Astrocyte (in vitro differentiated cells and primary cell): ENCODE measurements at regions not wholly inside any gene's neighbourhood (a gene's known extent, or its start where the extent isn't known, plus 50 kb on each side); places are given as distances from the start of the nearest gene placed in this dataset.

Experiments
- DNase-seq: peaks from one replicate; pipeline ENCODE4 v3.0.0-alpha.2; 2010; ENCODE audit warnings: low read depth
- FAIRE-seq: peaks from 2 replicates; lab custom pipeline; 2011; peaks lifted over from hg19 to GRCh38; lab: Jason Lieb, UNC
- H2AFZ ChIP-seq: 2 replicates; pipeline ENCODE4 v1.6.0; 2012; ENCODE audit warnings: low read depth, low read length, inconsistent platforms
- H3K27ac ChIP-seq: 2 replicates; pipeline ENCODE4 v1.5.1; 2011; ENCODE audit warnings: low read depth, low read length, inconsistent platforms
- H3K27me3 ChIP-seq: 2 replicates; pipeline ENCODE4 v1.6.0; 2011; ENCODE audit warnings: low read length, inconsistent platforms; ENCODE audit not compliant: insufficient read depth
- H3K36me3 ChIP-seq: 2 replicates; pipeline ENCODE4 v1.5.1; 2011; ENCODE audit warnings: low read length, inconsistent platforms; ENCODE audit not compliant: insufficient read depth
- H3K4me1 ChIP-seq: 2 replicates; pipeline ENCODE4 v1.5.1; 2011; ENCODE audit warnings: low read length, inconsistent platforms; ENCODE audit not compliant: insufficient read depth
- H3K4me2 ChIP-seq: 2 replicates; pipeline ENCODE4 v1.6.0; 2012; ENCODE audit warnings: low read length, inconsistent platforms
- H3K4me3 ChIP-seq: 2 replicates; pipeline ENCODE4 v1.5.1; 2011; ENCODE audit warnings: low read depth, mild to moderate bottlenecking, low read length, inconsistent platforms; ENCODE audit not compliant: insufficient read depth
- H3K79me2 ChIP-seq: 2 replicates; pipeline ENCODE4 v1.6.0; 2012; ENCODE audit warnings: mild to moderate bottlenecking, low read length, inconsistent platforms; ENCODE audit not compliant: insufficient read depth
- H3K9ac ChIP-seq: 2 replicates; pipeline ENCODE4 v1.6.0; 2012; ENCODE audit warnings: mild to moderate bottlenecking, low read length, inconsistent platforms
- H3K9me3 ChIP-seq: 2 replicates; pipeline ENCODE4 v1.5.1; 2012; ENCODE audit warnings: low read depth, mild to moderate bottlenecking, low read length, inconsistent platforms; ENCODE audit not compliant: insufficient read depth
- H4K20me1 ChIP-seq: 2 replicates; pipeline ENCODE4 v1.6.0; 2012; ENCODE audit warnings: low read length, inconsistent platforms; ENCODE audit not compliant: insufficient read depth
- H3K27ac Mint-ChIP-seq: one replicate; pipeline ENCODE4 v1.8.0; 2021; ENCODE audit warnings: mild to moderate bottlenecking, mixed read lengths; ENCODE audit not compliant: unreplicated experiment
- H3K27me3 Mint-ChIP-seq: one replicate; pipeline ENCODE4 v1.8.0; 2021; ENCODE audit warnings: low read depth, mixed read lengths; ENCODE audit not compliant: unreplicated experiment
- H3K36me3 Mint-ChIP-seq: one replicate; pipeline ENCODE4 v1.8.0; 2021; ENCODE audit warnings: low read depth, mixed read lengths; ENCODE audit not compliant: unreplicated experiment
- H3K4me1 Mint-ChIP-seq: one replicate; pipeline ENCODE4 v1.8.0; 2021; ENCODE audit warnings: low read depth, mixed read lengths; ENCODE audit not compliant: unreplicated experiment
- H3K4me3 Mint-ChIP-seq: one replicate; pipeline ENCODE4 v1.8.0; 2021; ENCODE audit warnings: mild to moderate bottlenecking, moderate library complexity, mixed read lengths; ENCODE audit not compliant: unreplicated experiment
- H3K9me3 Mint-ChIP-seq: one replicate; pipeline ENCODE4 v1.8.0; 2021; ENCODE audit warnings: mild to moderate bottlenecking, mixed read lengths; ENCODE audit not compliant: unreplicated experiment
- EZH2 ChIP-seq: IDR thresholded peaks from 2 replicates; pipeline ENCODE4 v1.6.1; 2012; ENCODE audit warnings: mild to moderate bottlenecking, low read length, inconsistent platforms; ENCODE audit not compliant: insufficient read depth
- TF ChIP-seq, protein P1 (sequence below): IDR thresholded peaks from 2 replicates; pipeline ENCODE4 v1.5.1; 2011; ENCODE audit warnings: low read depth, mild to moderate bottlenecking, inconsistent platforms, low read length, moderate library complexity; ENCODE audit not compliant: insufficient read depth

DNA sequence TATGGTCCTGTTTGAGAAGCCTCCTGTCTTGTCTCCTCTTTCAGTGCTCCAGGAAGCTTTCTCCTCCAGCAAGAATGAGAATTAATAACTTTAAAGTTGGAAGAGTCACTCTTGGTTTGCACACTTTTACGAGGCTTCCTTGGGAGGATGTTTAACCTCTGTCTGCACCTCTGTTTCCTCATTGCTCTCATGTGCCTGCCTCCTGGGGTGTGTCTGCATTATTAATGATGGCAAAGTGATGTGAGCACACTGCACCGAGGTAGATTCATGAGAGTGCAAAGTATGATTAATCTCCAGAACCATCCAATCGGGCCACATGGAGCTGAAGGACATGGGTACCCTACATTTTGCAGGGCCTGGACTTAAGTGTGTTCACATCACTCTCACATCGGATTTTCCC is 73.5 kb upstream of the TENM4 start:
- no peak for TF ChIP-seq EZH2
- TF ChIP-seq, protein P1, sequence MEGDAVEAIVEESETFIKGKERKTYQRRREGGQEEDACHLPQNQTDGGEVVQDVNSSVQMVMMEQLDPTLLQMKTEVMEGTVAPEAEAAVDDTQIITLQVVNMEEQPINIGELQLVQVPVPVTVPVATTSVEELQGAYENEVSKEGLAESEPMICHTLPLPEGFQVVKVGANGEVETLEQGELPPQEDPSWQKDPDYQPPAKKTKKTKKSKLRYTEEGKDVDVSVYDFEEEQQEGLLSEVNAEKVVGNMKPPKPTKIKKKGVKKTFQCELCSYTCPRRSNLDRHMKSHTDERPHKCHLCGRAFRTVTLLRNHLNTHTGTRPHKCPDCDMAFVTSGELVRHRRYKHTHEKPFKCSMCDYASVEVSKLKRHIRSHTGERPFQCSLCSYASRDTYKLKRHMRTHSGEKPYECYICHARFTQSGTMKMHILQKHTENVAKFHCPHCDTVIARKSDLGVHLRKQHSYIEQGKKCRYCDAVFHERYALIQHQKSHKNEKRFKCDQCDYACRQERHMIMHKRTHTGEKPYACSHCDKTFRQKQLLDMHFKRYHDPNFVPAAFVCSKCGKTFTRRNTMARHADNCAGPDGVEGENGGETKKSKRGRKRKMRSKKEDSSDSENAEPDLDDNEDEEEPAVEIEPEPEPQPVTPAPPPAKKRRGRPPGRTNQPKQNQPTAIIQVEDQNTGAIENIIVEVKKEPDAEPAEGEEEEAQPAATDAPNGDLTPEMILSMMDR, result no peak
- Mint-ChIP-seq H3K4me3 (no peak overlapping the region), H3K4me1 (no peaks in the 10 kb centered on the region), H3K9me3 (peaks cover 4% of the 10 kb centered on the region), H3K36me3 (no peaks in the 10 kb centered on the region), H3K27ac (no peak overlapping the region), H3K27me3 (peaks cover 15% of the 10 kb centered on the region)
- Histone ChIP-seq H4K20me1 (no peaks in the 10 kb centered on the region), H3K27me3 (peaks cover 7% of the 10 kb centered on the region), H2AFZ (no peak overlapping the region), H3K4me1 (no peaks in the 10 kb centered on the region), H3K79me2 (no peaks in the 10 kb centered on the region), H3K9me3 (no peaks in the 10 kb centered on the region), H3K4me2 (no peak overlapping the region), H3K9ac (no peak overlapping the region), H3K36me3 (no peaks in the 10 kb centered on the region), H3K27ac (no peak overlapping the region), H3K4me3 (no peak overlapping the region)
- FAIRE-seq (no peak), DNase-seq (no peak)

DNA sequence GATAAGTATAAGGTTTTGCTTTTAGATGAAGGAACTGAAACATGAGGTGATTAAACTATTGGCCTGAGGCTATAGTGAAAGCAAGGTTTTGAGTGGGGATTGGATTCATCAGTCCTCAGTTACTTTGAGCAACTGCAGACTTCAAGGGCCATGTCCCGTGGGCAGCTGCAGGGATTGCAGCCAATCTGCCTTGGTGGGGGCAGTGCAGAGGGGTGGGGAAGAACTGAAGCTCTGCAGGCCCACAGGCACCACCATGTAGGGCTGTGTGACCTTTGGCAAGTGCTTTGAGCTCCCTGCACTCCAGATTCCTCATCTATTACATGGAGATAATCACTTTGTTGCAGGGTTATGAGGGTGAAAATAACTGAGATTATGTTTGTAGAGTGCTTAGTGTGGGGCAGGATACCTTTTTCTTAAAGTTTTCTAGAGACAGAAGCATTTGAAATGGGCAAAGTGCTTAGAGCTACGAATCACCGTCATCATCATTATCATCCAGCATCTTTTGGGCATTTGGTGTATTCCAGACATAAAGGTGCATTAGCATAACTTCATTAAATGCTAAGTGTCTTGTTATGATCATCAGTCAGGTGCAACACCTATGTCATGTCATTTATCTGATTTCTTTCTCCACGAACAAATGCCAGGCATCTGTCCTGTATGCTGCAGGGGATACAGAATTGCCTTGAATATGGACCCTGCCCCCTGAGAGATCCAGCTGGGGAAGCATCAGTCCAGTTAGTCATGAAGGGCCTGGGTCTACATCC is 72.1 kb upstream of the TENM4 start:
- Histone ChIP-seq H3K79me2 (no peaks in the 10 kb centered on the region), H3K27ac (no peak overlapping the region), H3K36me3 (no peaks in the 10 kb centered on the region), H3K27me3 (peaks cover 7% of the 10 kb centered on the region), H4K20me1 (no peaks in the 10 kb centered on the region), H3K9me3 (no peaks in the 10 kb centered on the region), H3K9ac (no peak overlapping the region), H3K4me3 (no peak overlapping the region), H3K4me1 (no peaks in the 10 kb centered on the region), H2AFZ (no peak overlapping the region), H3K4me2 (no peak overlapping the region)
- no peak overlapping the region for H3K4me3 Mint-ChIP-seq
- peaks cover 15% of the 10 kb centered on the region for H3K27me3 Mint-ChIP-seq
- H3K36me3 Mint-ChIP-seq, result no peaks in the 10 kb centered on the region
- H3K27ac Mint-ChIP-seq, result no peak overlapping the region
- no peak for TF ChIP-seq EZH2
- TF ChIP-seq, protein P1, result no peak
- FAIRE-seq, result no peak
- H3K9me3 Mint-ChIP-seq, result peaks cover 4% of the 10 kb centered on the region
- no peaks in the 10 kb centered on the region for H3K4me1 Mint-ChIP-seq
- DNase-seq, result no peak

DNA sequence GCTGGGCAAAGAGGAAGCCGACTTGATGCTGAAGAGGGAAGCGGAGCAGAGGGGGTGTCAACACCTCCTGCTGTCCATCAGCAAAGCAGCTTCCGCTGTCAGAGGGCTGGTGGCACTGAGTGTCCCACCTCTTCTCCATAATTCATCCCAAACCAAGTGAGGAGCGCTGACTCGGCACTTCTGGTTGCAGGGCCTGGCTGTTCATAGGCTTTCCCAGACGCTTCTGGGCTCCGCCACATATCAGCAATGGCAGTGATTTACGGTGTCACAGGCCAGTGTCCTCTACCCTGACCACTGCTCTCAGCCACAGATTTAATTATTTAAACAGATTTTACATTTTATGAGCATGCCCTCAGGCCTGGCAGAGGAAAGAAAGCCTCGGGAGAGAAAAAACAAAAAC is 70.1 kb upstream of the TENM4 start:
- Histone ChIP-seq H3K79me2 (no peaks in the 10 kb centered on the region), H3K27me3 (peaks cover 7% of the 10 kb centered on the region), H3K36me3 (no peaks in the 10 kb centered on the region), H4K20me1 (no peaks in the 10 kb centered on the region), H3K4me3 (no peak overlapping the region), H3K4me1 (no peaks in the 10 kb centered on the region), H3K27ac (no peak overlapping the region), H3K4me2 (no peak overlapping the region), H3K9me3 (no peaks in the 10 kb centered on the region), H2AFZ (no peak overlapping the region), H3K9ac (no peak overlapping the region)
- Mint-ChIP-seq H3K4me1 (no peaks in the 10 kb centered on the region), H3K36me3 (no peaks in the 10 kb centered on the region), H3K27me3 (peaks cover 20% of the 10 kb centered on the region), H3K4me3 (no peak overlapping the region), H3K9me3 (peaks cover 4% of the 10 kb centered on the region), H3K27ac (no peak overlapping the region)
- TF ChIP-seq EZH2, result no peak
- TF ChIP-seq, protein P1, result no peak
- DNase-seq, result no peak
- no peak for FAIRE-seq
